Calu3 (cell line): ENCODE measurements at regions not wholly inside any gene's neighbourhood (a gene's known extent, or its start where the extent isn't known, plus 50 kb on each side); places are given as distances from the start of the nearest gene placed in this dataset.
A peak's percentile ranks its signal among the peaks of the same experiment; 100 is the strongest.

Experiments used
- BruUV-seq: library from RNA; stranded (reverse); fragments of 400-500 nt; replicated peaks from 2 replicates; lab custom pipeline; 2021; lab: Mats Ljungman, UMichigan
- CTCF ChIA-PET: fragments of 300-600 bp; sonication (Branson Sonifier 250); formaldehyde crosslinking; loops from one replicate; lab custom pipeline; 2022; ENCODE audit warnings: antibody characterized with exemption; lab: Charles Lee
- DNase-seq: peaks from one replicate; pipeline ENCODE4 v3.0.0; 2022
- H3K27ac Mint-ChIP-seq: one replicate; pipeline ENCODE4 v1.8.0; 2022; ENCODE audit warnings: mixed read lengths; ENCODE audit not compliant: unreplicated experiment
- H3K27me3 Mint-ChIP-seq: one replicate; pipeline ENCODE4 v1.8.0; 2022; ENCODE audit warnings: mixed read lengths; ENCODE audit not compliant: unreplicated experiment
- H3K36me3 Mint-ChIP-seq: one replicate; pipeline ENCODE4 v1.8.0; 2022; ENCODE audit warnings: mild to moderate bottlenecking, moderate library complexity, mixed read lengths; ENCODE audit not compliant: insufficient read depth, unreplicated experiment
- H3K4me1 Mint-ChIP-seq: one replicate; pipeline ENCODE4 v1.8.0; 2022; ENCODE audit warnings: mild to moderate bottlenecking, low read depth, mixed read lengths; ENCODE audit not compliant: unreplicated experiment
- H3K4me3 Mint-ChIP-seq: one replicate; pipeline ENCODE4 v1.8.0; 2022; ENCODE audit warnings: mild to moderate bottlenecking, low read depth, moderate library complexity, mixed read lengths; ENCODE audit not compliant: unreplicated experiment
- H3K9me3 Mint-ChIP-seq: one replicate; pipeline ENCODE4 v1.8.0; 2022; ENCODE audit warnings: low read depth, mixed read lengths; ENCODE audit not compliant: unreplicated experiment
- intact Hi-C: fragments of 100-400 bp; cut with micrococcal nuclease; formaldehyde crosslinking; loops from one replicate; pipeline ENCODE4 v1.10.0; 2022; ENCODE audit not compliant: unreplicated experiment
- TF ChIP-seq, protein P1 (sequence below): fragments of 200-600 bp; IDR thresholded peaks from one replicate; pipeline ENCODE4 v1.8.0; 2022; ENCODE audit warnings: antibody characterized with exemption; ENCODE audit not compliant: unreplicated experiment

DNA sequence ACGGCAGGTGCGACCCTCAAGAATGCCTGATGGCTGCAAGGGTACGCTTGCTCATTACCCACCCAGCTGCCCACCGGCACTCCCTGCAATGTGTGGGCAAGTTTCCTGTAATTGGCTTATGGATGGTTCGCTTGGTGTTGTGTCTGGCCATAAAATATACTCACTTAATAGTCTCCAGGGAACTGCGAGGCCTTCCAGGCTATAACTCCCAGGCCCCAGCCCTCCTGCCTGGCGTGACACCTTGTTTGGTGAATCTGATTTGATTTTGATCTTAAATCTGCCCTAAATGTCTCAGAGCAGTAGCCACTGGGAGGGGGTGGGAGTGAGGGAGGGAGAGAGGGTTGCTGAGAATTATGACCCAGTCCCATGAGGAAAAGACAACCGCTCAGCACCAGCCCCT is 572.2 kb downstream of the BUD13 start:
- H3K9me3 Mint-ChIP-seq, result no peaks in the 10 kb centered on the region
- H3K27me3 Mint-ChIP-seq, result peaks cover 64% of the 10 kb centered on the region
- no peak overlapping the region for H3K27ac Mint-ChIP-seq
- H3K36me3 Mint-ChIP-seq, result no peaks in the 10 kb centered on the region
- intact Hi-C loops, result no loop called here
- CTCF ChIA-PET, result interaction anchor here (0.6 kb wide), 1 partner anchor 1143 kb away, joined by 4 read pairs; no protein-coding TSS in a partner anchor
- H3K4me1 Mint-ChIP-seq, result no peaks in the 10 kb centered on the region
- DNase-seq, result no peak
- H3K4me3 Mint-ChIP-seq, result no peak overlapping the region
- TF ChIP-seq, protein P1, sequence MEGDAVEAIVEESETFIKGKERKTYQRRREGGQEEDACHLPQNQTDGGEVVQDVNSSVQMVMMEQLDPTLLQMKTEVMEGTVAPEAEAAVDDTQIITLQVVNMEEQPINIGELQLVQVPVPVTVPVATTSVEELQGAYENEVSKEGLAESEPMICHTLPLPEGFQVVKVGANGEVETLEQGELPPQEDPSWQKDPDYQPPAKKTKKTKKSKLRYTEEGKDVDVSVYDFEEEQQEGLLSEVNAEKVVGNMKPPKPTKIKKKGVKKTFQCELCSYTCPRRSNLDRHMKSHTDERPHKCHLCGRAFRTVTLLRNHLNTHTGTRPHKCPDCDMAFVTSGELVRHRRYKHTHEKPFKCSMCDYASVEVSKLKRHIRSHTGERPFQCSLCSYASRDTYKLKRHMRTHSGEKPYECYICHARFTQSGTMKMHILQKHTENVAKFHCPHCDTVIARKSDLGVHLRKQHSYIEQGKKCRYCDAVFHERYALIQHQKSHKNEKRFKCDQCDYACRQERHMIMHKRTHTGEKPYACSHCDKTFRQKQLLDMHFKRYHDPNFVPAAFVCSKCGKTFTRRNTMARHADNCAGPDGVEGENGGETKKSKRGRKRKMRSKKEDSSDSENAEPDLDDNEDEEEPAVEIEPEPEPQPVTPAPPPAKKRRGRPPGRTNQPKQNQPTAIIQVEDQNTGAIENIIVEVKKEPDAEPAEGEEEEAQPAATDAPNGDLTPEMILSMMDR, result no peak
- no TSS peak for BruUV-seq

DNA sequence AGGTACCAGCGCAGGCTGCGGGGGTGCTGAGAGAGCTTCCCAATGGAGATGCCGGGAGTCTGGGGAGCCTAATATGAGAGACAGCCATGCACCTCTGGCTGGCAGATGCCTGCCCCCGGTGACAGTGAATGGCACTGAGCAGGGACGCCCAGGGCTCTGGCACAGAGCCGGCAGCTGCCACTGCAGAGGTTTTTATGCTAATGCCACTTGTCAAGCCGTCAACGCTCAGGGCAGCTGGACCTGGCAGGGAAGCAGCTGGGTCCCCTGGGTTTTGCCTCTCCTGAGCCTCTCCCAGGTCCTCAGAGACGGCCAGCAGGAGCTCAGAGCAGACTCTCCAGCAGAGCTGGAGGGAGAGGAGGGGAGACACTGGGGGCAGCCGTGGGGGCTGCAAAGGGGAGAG is 573.6 kb downstream of the BUD13 start:
- no peak for DNase-seq
- no peaks in the 10 kb centered on the region for H3K9me3 Mint-ChIP-seq
- peaks cover under 1% of the 10 kb centered on the region for H3K4me1 Mint-ChIP-seq
- peaks cover 70% of the 10 kb centered on the region for H3K27me3 Mint-ChIP-seq
- CTCF ChIA-PET, result no interaction called here
- no peak overlapping the region for H3K4me3 Mint-ChIP-seq
- TF ChIP-seq, protein P1, result no peak
- H3K27ac Mint-ChIP-seq, result no peak overlapping the region
- no TSS peak for BruUV-seq
- H3K36me3 Mint-ChIP-seq, result no peaks in the 10 kb centered on the region
- intact Hi-C loops, result no loop called here

DNA sequence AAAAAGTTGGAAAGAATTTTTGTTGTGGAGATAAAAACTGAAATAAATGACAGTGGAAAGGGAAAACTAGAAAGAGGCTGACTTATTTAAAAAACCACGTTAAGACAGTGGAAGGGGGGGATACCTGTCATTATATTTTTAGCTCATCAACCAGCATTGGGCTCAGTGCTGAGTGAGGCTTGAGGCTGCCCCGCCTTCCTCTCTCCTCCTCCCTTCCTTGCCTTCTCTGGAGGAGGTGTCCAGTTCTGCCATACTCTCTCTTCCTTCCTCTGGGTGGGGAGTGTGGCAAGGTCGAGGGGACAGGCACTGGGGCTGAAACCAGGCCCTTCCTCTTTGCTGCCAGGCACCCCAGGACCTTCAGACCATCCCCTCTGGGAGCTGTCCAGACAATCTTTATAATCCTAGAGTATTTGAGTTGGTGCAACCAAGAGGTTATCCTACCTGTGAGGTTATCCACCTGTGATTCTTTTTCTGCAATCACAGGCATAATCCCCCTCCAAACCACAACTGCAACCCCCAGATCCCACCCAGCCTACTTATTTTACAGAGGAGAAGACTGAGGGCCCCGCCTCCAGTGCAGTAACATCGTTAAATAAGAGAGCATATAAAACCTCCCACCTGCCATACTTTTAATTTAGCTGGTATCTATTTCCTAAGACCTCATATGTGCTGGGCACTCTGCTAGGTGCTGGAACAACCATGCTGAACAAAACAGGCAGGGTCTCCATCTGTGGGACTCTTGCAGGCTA is 578.5 kb downstream of the BUD13 start:
- Mint-ChIP-seq H3K4me3 (peak overlapping the region; percentile 39), H3K36me3 (no peaks in the 10 kb centered on the region), H3K27me3 (peaks cover 61% of the 10 kb centered on the region), H3K9me3 (no peaks in the 10 kb centered on the region), H3K4me1 (peaks cover 8% of the 10 kb centered on the region), H3K27ac (no peak overlapping the region)
- TF ChIP-seq, protein P1, result no peak
- CTCF ChIA-PET, result interaction anchor here (0.6 kb wide), 2 partner anchors 23 to 59 kb away, joined by 3 to 4 read pairs; no protein-coding TSS in a partner anchor
- intact Hi-C loops, result no loop called here
- BruUV-seq, result no TSS peak
- no peak for DNase-seq

DNA sequence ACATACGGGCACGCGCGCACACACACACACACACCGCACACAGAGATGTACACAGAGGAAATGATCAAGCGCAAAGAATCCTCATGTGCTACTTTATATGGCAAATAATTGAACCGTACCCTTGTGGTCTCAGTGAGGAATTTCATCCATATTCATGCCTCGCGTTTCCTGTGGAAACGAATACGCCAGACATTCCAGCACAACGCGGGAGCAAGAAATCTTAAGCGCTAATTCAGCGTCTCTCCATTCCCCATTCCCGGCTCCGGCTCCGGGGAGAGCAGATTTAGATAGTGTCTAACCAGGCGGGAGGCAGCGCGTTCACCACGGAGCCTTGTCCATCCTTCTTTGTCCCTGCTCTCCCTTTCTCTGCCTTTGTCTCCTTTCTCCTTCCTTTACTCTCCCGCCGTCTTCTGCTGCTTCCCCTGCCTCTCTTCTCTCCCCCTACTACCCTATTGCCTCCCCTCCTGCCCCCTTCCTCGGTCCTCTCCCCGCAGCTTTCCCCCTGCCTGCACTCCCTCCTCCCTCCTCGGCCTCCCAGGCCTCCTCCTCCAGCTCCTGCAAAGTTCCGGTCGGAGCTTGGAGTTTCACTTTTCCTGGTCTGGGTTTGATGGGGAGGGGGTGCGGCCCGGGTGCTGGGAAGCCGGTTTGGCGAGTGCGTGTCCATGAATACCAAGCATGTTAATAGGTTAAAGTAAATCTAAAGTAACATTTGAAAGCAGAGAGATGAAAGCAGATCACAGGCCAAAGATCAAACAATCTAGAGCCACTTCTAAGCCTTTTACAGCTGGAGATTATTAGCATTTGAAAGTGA is 579.3 kb downstream of the BUD13 start:
- intact Hi-C loops, result no loop called here
- no peak overlapping the region for H3K27ac Mint-ChIP-seq
- no peaks in the 10 kb centered on the region for H3K9me3 Mint-ChIP-seq
- TF ChIP-seq, protein P1, result no peak
- peaks cover 58% of the 10 kb centered on the region for H3K27me3 Mint-ChIP-seq
- no TSS peak for BruUV-seq
- CTCF ChIA-PET, result interaction anchor here (0.6 kb wide), 2 partner anchors 22 to 60 kb away, joined by 3 to 4 read pairs; no protein-coding TSS in a partner anchor
- H3K4me1 Mint-ChIP-seq, result peaks cover 8% of the 10 kb centered on the region
- peak; percentile 60 for DNase-seq
- H3K36me3 Mint-ChIP-seq, result no peaks in the 10 kb centered on the region
- peak overlapping the region; percentile 39 for H3K4me3 Mint-ChIP-seq
